HL-60 (cell line): ENCODE measurements at regions not wholly inside any gene's neighbourhood (a gene's known extent, or its start where the extent isn't known, plus 50 kb on each side); places are given as distances from the start of the nearest gene placed in this dataset.

Source experiments
- DNase-seq, 2 experiments: peaks; one replicate each; pipeline ENCODE4 v3.0.0-alpha.2; 2010 to 2020; ENCODE audit warnings: low read depth in 1 of 2, low spot score in 1 of 2
- H3K27ac ChIP-seq: fragments of 250-450 bp; sonication (Bioruptor Pico); replicated peaks from 2 replicates; pipeline ENCODE4 v1.5.1; 2020; ENCODE audit warnings: mild to moderate bottlenecking, moderate library complexity
- H3K27me3 ChIP-seq: fragments of 250-450 bp; sonication (Bioruptor Pico); 2 replicates; pipeline ENCODE4 v1.5.1; 2021; ENCODE audit warnings: mild to moderate bottlenecking, moderate library complexity; ENCODE audit not compliant: insufficient read depth, poor library complexity, severe bottlenecking
- H3K4me3 ChIP-seq: replicated peaks from 2 replicates; pipeline ENCODE4 v1.5.1; 2011; ENCODE audit warnings: mild to moderate bottlenecking, control low read depth, low read length; ENCODE audit not compliant: insufficient read depth
- CTCF ChIP-seq: IDR thresholded peaks from one replicate; pipeline ENCODE4 v1.5.1; 2011; ENCODE audit warnings: low read length, control low read depth, inconsistent platforms; ENCODE audit not compliant: insufficient read depth
- GABPA ChIP-seq: IDR thresholded peaks from 2 replicates; pipeline ENCODE4 v1.6.1; 2012; ENCODE audit warnings: low read depth
- POLR2AphosphoS5 ChIP-seq: IDR thresholded peaks from 2 replicates; pipeline ENCODE4 v1.6.1; 2012; ENCODE audit warnings: low read depth
- REST ChIP-seq: IDR thresholded peaks from 2 replicates; pipeline ENCODE4 v1.6.1; 2012; ENCODE audit warnings: low read depth; ENCODE audit not compliant: insufficient replicate concordance
- SPI1 ChIP-seq: IDR thresholded peaks from 2 replicates; pipeline ENCODE4 v1.6.1; 2012; ENCODE audit warnings: low read depth, mild to moderate bottlenecking, borderline replicate concordance

- Histone ChIP-seq H3K4me3 (no peak overlapping the region), H3K27ac (no peak overlapping the region), H3K27me3 (peaks cover 3% of the 10 kb centered on the region)
- DNase-seq = no peak
- TF ChIP-seq POLR2AphosphoS5 (no peak), SPI1 (no peak), CTCF (no peak), REST (no peak), GABPA (no peak)
Measured at GRCh38 chr10:129397198-129397974, 69.7 kb upstream of the MGMT start.

GRCh38 chr10:129398711-129399141 lies 68.3 kb upstream of the MGMT start:
- no peak overlapping the region for H3K27ac ChIP-seq
- no peak overlapping the region for H3K4me3 ChIP-seq
- peaks cover 3% of the 10 kb centered on the region for H3K27me3 ChIP-seq
- DNase-seq = no peak
- TF ChIP-seq GABPA (no peak), POLR2AphosphoS5 (no peak), REST (no peak), CTCF (no peak), SPI1 (no peak)

- TF ChIP-seq POLR2AphosphoS5 = no peak
- no peak for TF ChIP-seq SPI1
- no peak for TF ChIP-seq GABPA
- TF ChIP-seq REST = no peak
- no peak for TF ChIP-seq CTCF
- no peak overlapping the region for H3K4me3 ChIP-seq
- H3K27ac ChIP-seq = no peak overlapping the region
- H3K27me3 ChIP-seq = no peaks in the 10 kb centered on the region
- DNase-seq = no peak
Measured at GRCh38 chr10:129400426-129400825, 66.6 kb upstream of the MGMT start.
